Esophagus muscularis mucosa (tissue), 4 donors: ENCODE measurements at regions not wholly inside any gene's neighbourhood (a gene's known extent, or its start where the extent isn't known, plus 50 kb on each side); places are given as distances from the start of the nearest gene placed in this dataset.

Source experiments
- DNase-seq: peaks from one replicate; pipeline ENCODE4 v3.0.0-alpha.2; 2017; ENCODE audit errors: extremely low spot score
- H3K27ac ChIP-seq, 4 donors: fragments of 200-600 bp; sonication (generic); replicated peaks in 1 of 4; 1 replicate in 3 of 4; 2 replicates in 1 of 4; pipeline ENCODE4 v1.5.1; 2016 to 2019; ENCODE audit warnings: mild to moderate bottlenecking in 1 of 4
- H3K27me3 ChIP-seq, 4 donors: fragments of 200-600 bp; sonication (generic); one replicate each; pipeline versions ENCODE4 v1.5.1 to v1.6.0; 2016 to 2019
- H3K36me3 ChIP-seq, 4 donors: fragments of 200-600 bp; sonication (generic); one replicate each; pipeline ENCODE4 v1.5.1; 2016 to 2019
- H3K4me1 ChIP-seq, 4 donors: fragments of 200-600 bp; sonication (generic); one replicate each; pipeline ENCODE4 v1.5.1; 2016 to 2019
- H3K4me3 ChIP-seq, 4 donors: fragments of 200-600 bp; sonication (generic); 1 replicate in 2 of 4; 2 replicates in 2 of 4; pipeline ENCODE4 v1.5.1; 2016 to 2019; ENCODE audit warnings: mild to moderate bottlenecking in 4 of 4, moderate library complexity in 1 of 4
- H3K9me3 ChIP-seq, 4 donors: fragments of 200-600 bp; sonication (generic); 1 replicate in 3 of 4; 2 replicates in 1 of 4; pipeline ENCODE4 v1.5.1; 2016 to 2019
- CTCF ChIP-seq, 3 experiments: fragments of 200-600 bp in 2 of 3; fragments of 450-650 bp in 1 of 3; sonication (generic) in 2 of 3; IDR thresholded peaks; one replicate each; pipeline ENCODE4 v1.5.1; 2017 to 2019; ENCODE audit warnings: antibody characterized with exemption in 3 of 3, mild to moderate bottlenecking in 2 of 3, moderate library complexity in 1 of 3
- EP300 ChIP-seq: sonication (generic); formaldehyde crosslinking; IDR thresholded peaks from one replicate; pipeline ENCODE4 v1.6.1; 2017; ENCODE audit warnings: antibody characterized with exemption
- POLR2A ChIP-seq: fragments of 450-650 bp; IDR thresholded peaks from one replicate; pipeline ENCODE4 v1.6.1; 2017; ENCODE audit warnings: antibody characterized with exemption, moderate library complexity, mild to moderate bottlenecking, low read depth
- POLR2AphosphoS5 ChIP-seq, 2 donors: sonication (generic); formaldehyde crosslinking; IDR thresholded peaks; one replicate each; pipeline ENCODE4 v1.6.1; 2017; ENCODE audit warnings: antibody characterized with exemption in 2 of 2
- WGBS: methylation state at CpG from one replicate; pipeline ENCODE4 v1.1.5; 2018; 5-methylcytosine and 5-hydroxymethylcytosine counted together
- intact Hi-C: fragments of 100-400 bp; cut with DNase I; formaldehyde crosslinking; loops from one replicate; pipeline ENCODE4 v1.15.1; 2023

GRCh38 chr2:142684667-142685066, 192.8 kb upstream of the KYNU start:
- Histone ChIP-seq H3K27ac (no peak overlapping the region), H3K27me3 (no peaks in the 10 kb centered on the region), H3K9me3 (no peaks in the 10 kb centered on the region), H3K36me3 (no peaks in the 10 kb centered on the region), H3K4me3 (no peak overlapping the region), H3K4me1 (no peaks in the 10 kb centered on the region)
- 94% methylated on average over 3 of the region's 3 CpGs for WGBS
- no peak for TF ChIP-seq POLR2A
- TF ChIP-seq EP300, result no peak
- TF ChIP-seq CTCF (IDR thresholded peaks at IDR 0.05), result no peak
- TF ChIP-seq POLR2AphosphoS5 (IDR thresholded peaks at IDR 0.05), result no peak
- DNase-seq, result no peak
- intact Hi-C loops, result loop anchor here (10.0 kb wide), 1 partner anchor 300 kb away; no protein-coding TSS in a partner anchor

- Histone ChIP-seq H3K36me3 (no peaks in the 10 kb centered on the region), H3K27ac (no peak overlapping the region), H3K4me3 (no peak overlapping the region), H3K9me3 (no peaks in the 10 kb centered on the region), H3K4me1 (no peaks in the 10 kb centered on the region), H3K27me3 (no peaks in the 10 kb centered on the region)
- 86% methylated on average over 2 of the region's 2 CpGs for WGBS
- TF ChIP-seq CTCF (IDR thresholded peaks at IDR 0.05) (no peak), POLR2AphosphoS5 (IDR thresholded peaks at IDR 0.05) (no peak), EP300 (no peak), POLR2A (no peak)
- intact Hi-C loops, result loop anchor here (10.0 kb wide), 1 partner anchor 302 kb away; no protein-coding TSS in a partner anchor
- DNase-seq, result no peak
These were observed 194.9 kb upstream of the KYNU start for GRCh38 chr2:142682528-142682927.

GRCh38 chr2:142681952-142682351, 195.5 kb upstream of the KYNU start:
- H3K27me3 ChIP-seq, result no peaks in the 10 kb centered on the region
- WGBS, result 67% methylated on average over 1 of the region's 1 CpG
- no peaks in the 10 kb centered on the region for H3K36me3 ChIP-seq
- no peaks in the 10 kb centered on the region for H3K9me3 ChIP-seq
- H3K27ac ChIP-seq, result no peak overlapping the region
- no peak overlapping the region for H3K4me3 ChIP-seq
- intact Hi-C loops, result loop anchor here (10.0 kb wide), 1 partner anchor 303 kb away; no protein-coding TSS in a partner anchor
- no peak for DNase-seq
- TF ChIP-seq POLR2AphosphoS5 (IDR thresholded peaks at IDR 0.05), result no peak
- TF ChIP-seq CTCF (IDR thresholded peaks at IDR 0.05), result no peak
- no peak for TF ChIP-seq POLR2A
- H3K4me1 ChIP-seq, result no peaks in the 10 kb centered on the region

GRCh38 chr2:142678164-142678563, 199.3 kb upstream of the KYNU start:
- TF ChIP-seq EP300, result no peak
- no peak for TF ChIP-seq POLR2A
- TF ChIP-seq CTCF (IDR thresholded peaks at IDR 0.05), result no peak
- no peak for TF ChIP-seq POLR2AphosphoS5 (IDR thresholded peaks at IDR 0.05)
- H3K9me3 ChIP-seq, result no peaks in the 10 kb centered on the region
- H3K4me1 ChIP-seq, result no peaks in the 10 kb centered on the region
- DNase-seq, result no peak
- H3K27ac ChIP-seq, result no peak overlapping the region
- no peaks in the 10 kb centered on the region for H3K27me3 ChIP-seq
- H3K4me3 ChIP-seq, result no peak overlapping the region
- intact Hi-C loops, result no loop called here
- WGBS, result 63% methylated on average over 1 of the region's 1 CpG
- H3K36me3 ChIP-seq, result no peaks in the 10 kb centered on the region

- H3K36me3 ChIP-seq, result no peaks in the 10 kb centered on the region
- H3K4me3 ChIP-seq, result no peak overlapping the region
- H3K9me3 ChIP-seq, result no peaks in the 10 kb centered on the region
- DNase-seq, result no peak
- WGBS, result 77% methylated on average over 5 of the region's 5 CpGs
- no peaks in the 10 kb centered on the region for H3K27me3 ChIP-seq
- no peak for TF ChIP-seq CTCF (IDR thresholded peaks at IDR 0.05)
- no peak for TF ChIP-seq POLR2A
- no peak for TF ChIP-seq POLR2AphosphoS5 (IDR thresholded peaks at IDR 0.05)
- TF ChIP-seq EP300, result no peak
- intact Hi-C loops, result no loop called here
- no peak overlapping the region for H3K27ac ChIP-seq
- no peaks in the 10 kb centered on the region for H3K4me1 ChIP-seq
These were observed 202.1 kb upstream of the KYNU start for GRCh38 chr2:142675398-142675797.
